ENCODE measurements at regions not wholly inside any gene's neighbourhood (a gene's known extent, or its start where the extent isn't known, plus 50 kb on each side); places are given as distances from the start of the nearest gene placed in this dataset.

- no peak for DNase-seq (ENCODE audit: low read depth)
- TF ChIP-seq CTCF (IDR thresholded peaks at IDR 0.05; ENCODE audit: control insufficient read depth, insufficient read depth, low read depth, low read length, missing control alignments) = no peak
- H3K4me3 ChIP-seq (ENCODE audit: control insufficient read depth, low read depth, low read length) = no peak overlapping the region
These were observed 343.4 kb downstream of the PPP1R2C start for GRCh38 chrX:42434458-42435166.

- TF ChIP-seq CTCF (IDR thresholded peaks at IDR 0.05; ENCODE audit: control insufficient read depth, insufficient read depth, low read depth, low read length, missing control alignments) = no peak
- DNase-seq (ENCODE audit: low read depth) = no peak
- H3K4me3 ChIP-seq (ENCODE audit: control insufficient read depth, low read depth, low read length) = no peak overlapping the region
These were observed 345.4 kb downstream of the PPP1R2C start for GRCh38 chrX:42432552-42432951.

GRCh38 chrX:42422961-42423360 lies 355.0 kb downstream of the PPP1R2C start:
- no peak for TF ChIP-seq CTCF (IDR thresholded peaks at IDR 0.05; ENCODE audit: control insufficient read depth, insufficient read depth, low read depth, low read length, missing control alignments)
- DNase-seq (ENCODE audit: low read depth) = no peak
- no peak overlapping the region for H3K4me3 ChIP-seq (ENCODE audit: control insufficient read depth, low read depth, low read length)

- no peak for TF ChIP-seq CTCF (IDR thresholded peaks at IDR 0.05; ENCODE audit: control insufficient read depth, insufficient read depth, low read depth, low read length, missing control alignments)
- no peak overlapping the region for H3K4me3 ChIP-seq (ENCODE audit: control insufficient read depth, low read depth, low read length)
- no peak for DNase-seq (ENCODE audit: low read depth)
These were observed 357.5 kb downstream of the PPP1R2C start for GRCh38 chrX:42420426-42420825.

GRCh38 chrX:42415636-42416035 lies 362.3 kb downstream of the PPP1R2C start:
- TF ChIP-seq CTCF (IDR thresholded peaks at IDR 0.05; ENCODE audit: control insufficient read depth, insufficient read depth, low read depth, low read length, missing control alignments) = no peak
- no peak for DNase-seq (ENCODE audit: low read depth)
- no peak overlapping the region for H3K4me3 ChIP-seq (ENCODE audit: control insufficient read depth, low read depth, low read length)

GRCh38 chrX:42414057-42414456 lies 363.9 kb downstream of the PPP1R2C start:
- no peak for TF ChIP-seq CTCF (IDR thresholded peaks at IDR 0.05; ENCODE audit: control insufficient read depth, insufficient read depth, low read depth, low read length, missing control alignments)
- DNase-seq (ENCODE audit: low read depth) = no peak
- H3K4me3 ChIP-seq (ENCODE audit: control insufficient read depth, low read depth, low read length) = no peak overlapping the region

Data from AG09309 (cell line).